Activated CD8-positive, alpha-beta memory T cell treated with anti-CD3 and anti-CD28 coated beads for 36 hours (primary cell): ENCODE measurements at regions not wholly inside any gene's neighbourhood (a gene's known extent, or its start where the extent isn't known, plus 50 kb on each side); places are given as distances from the start of the nearest gene placed in this dataset.

Source experiments
- CTCF ChIA-PET: fragments of 350-600 bp; sonication (Branson Sonifier 250); formaldehyde crosslinking; loops from one replicate; lab custom pipeline; 2021; ENCODE audit warnings: antibody characterized with exemption; lab: Charles Lee
- POLR2A ChIA-PET: fragments of 350-600 bp; sonication (Branson Sonifier 250); formaldehyde crosslinking; loops from one replicate; lab custom pipeline; 2021; ENCODE audit warnings: antibody characterized with exemption; lab: Charles Lee

DNA sequence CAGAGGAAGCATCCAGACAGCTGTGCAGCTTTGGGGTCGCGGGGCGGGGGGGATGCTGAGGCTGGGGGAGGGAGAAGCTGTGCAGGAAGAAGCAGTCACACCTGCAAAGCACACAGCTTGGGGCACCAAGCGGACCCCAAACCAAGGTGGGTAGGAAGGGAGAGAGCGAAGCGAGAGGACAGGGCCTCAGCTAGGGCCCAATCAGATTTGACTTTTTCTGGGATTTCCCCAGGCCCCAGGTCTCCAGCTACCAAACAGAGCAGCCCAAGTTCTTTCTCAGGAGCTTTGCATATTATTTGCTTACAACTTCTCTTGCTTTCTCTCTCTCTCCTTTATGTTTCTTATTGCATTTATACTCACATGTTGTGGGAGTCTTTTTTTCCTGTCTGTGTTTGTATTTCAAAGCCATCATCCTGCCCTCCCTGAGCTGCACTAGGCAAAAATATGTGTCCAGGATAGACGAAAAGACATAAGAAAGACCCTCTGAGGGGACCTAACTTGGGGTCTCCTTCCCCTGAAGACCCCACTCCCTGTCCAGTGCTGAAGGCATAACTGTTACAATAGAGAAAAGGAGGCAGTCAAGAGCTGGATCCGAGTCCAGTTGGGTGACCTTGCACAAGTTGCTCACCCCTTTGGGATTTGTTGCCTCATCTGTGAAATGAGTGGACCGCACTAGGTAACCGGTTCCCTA lies 50.6 kb upstream of the SMNDC1 start:
- POLR2A ChIA-PET = interaction anchor here (1.2 to 4.3 kb wide), 8 partner anchors 11 to 148 kb away, joined by 3 to 24 read pairs (median 9); partner anchors contain the start of gene SMNDC1
- CTCF ChIA-PET = interaction anchor here (0.7 to 5.8 kb wide), 16 partner anchors 10 to 210 kb away, joined by 3 to 43 read pairs (median 4); partner anchors contain the start of gene DUSP5

GRCh38 chr10:110355922-110356627 lies 51.4 kb upstream of the SMNDC1 start:
- POLR2A ChIA-PET = interaction anchor here (1.2 to 4.3 kb wide), 7 partner anchors 10 to 147 kb away, joined by 3 to 24 read pairs (median 11); partner anchors contain the start of gene SMNDC1

GRCh38 chr10:110356628-110357245 lies 52.0 kb upstream of the SMNDC1 start:
- ChIA-PET POLR2A (interaction anchor here (0.6 to 4.3 kb wide), 8 partner anchors 9 to 147 kb away, joined by 3 to 24 read pairs (median 8); no protein-coding TSS in a partner anchor), CTCF (interaction anchor here (0.7 to 5.8 kb wide), 7 partner anchors 10 to 176 kb away, joined by 3 to 43 read pairs (median 6); partner anchors contain the start of gene DUSP5)

More at GRCh38 chr10:110355922-110356627, 51.4 kb upstream of the SMNDC1 start:
- CTCF ChIA-PET = interaction anchor here (0.9 to 5.8 kb wide), 11 partner anchors 10 to 195 kb away, joined by 3 to 43 read pairs (median 5); partner anchors contain the start of gene DUSP5

GRCh38 chr10:110357252-110357780 lies 52.6 kb upstream of the SMNDC1 start:
- POLR2A ChIA-PET = interaction anchor here (0.6 to 4.2 kb wide), 6 partner anchors 10 to 146 kb away, joined by 3 to 23 read pairs (median 8); no protein-coding TSS in a partner anchor
- CTCF ChIA-PET = interaction anchor here (0.7 to 5.8 kb wide), 7 partner anchors 9 to 175 kb away, joined by 3 to 43 read pairs (median 6); partner anchors contain the start of gene DUSP5

DNA sequence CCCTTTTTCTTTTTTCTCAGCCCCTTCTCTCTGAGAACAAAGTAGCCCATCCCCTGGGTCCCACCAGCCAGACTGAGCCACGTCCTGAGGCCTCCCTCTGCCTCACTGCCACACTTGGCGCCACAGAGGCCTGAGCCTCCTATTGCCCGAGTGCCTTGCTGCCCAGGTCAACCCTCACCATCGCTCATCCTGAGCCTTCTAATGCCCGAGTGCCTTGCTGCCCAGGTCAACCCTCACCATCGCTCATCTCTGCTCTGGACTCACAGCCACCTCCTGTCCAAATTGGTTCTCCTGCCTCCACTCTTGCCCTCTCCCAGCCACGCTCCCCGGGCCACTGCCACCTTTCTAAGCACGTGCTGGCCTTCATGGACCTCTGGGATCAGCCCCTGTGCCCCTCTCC lies 53.2 kb upstream of the SMNDC1 start:
- CTCF ChIA-PET = interaction anchor here (1.6 kb wide), 1 partner anchor 68 kb away, joined by 6 read pairs; no protein-coding TSS in a partner anchor
- POLR2A ChIA-PET = interaction anchor here (1.1 to 3.7 kb wide), 2 partner anchors 58 to 146 kb away, joined by 3 to 18 read pairs; no protein-coding TSS in a partner anchor

DNA sequence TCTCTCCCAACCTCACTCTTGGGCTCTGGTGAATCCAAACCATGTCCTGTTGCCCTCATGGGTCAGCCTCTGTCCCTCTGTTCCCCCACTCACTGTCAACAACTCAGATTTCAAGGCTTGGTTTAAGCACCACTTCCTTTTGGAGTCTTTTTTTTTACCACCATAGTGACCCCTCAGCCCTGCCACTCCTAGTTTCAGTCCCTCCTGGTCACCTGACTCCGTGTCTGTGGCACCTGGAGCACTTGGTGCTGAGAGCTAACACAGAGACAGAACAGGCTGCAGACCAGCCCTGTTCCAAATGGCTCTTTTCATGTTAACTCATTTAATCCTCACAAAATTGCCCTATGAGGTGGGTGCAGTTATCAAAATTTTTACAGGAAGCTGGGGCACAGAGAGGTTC lies 53.6 kb upstream of the SMNDC1 start:
- POLR2A ChIA-PET = no interaction called here
- CTCF ChIA-PET = interaction anchor here (0.7 to 0.8 kb wide), 2 partner anchors 133 to 141 kb away, joined by 3 to 4 read pairs; no protein-coding TSS in a partner anchor

- ChIA-PET POLR2A (no interaction called here), CTCF (interaction anchor here (0.7 to 0.8 kb wide), 2 partner anchors 132 to 140 kb away, joined by 3 to 4 read pairs; no protein-coding TSS in a partner anchor)
These were observed 54.3 kb upstream of the SMNDC1 start for GRCh38 chr10:110358869-110359629.

DNA sequence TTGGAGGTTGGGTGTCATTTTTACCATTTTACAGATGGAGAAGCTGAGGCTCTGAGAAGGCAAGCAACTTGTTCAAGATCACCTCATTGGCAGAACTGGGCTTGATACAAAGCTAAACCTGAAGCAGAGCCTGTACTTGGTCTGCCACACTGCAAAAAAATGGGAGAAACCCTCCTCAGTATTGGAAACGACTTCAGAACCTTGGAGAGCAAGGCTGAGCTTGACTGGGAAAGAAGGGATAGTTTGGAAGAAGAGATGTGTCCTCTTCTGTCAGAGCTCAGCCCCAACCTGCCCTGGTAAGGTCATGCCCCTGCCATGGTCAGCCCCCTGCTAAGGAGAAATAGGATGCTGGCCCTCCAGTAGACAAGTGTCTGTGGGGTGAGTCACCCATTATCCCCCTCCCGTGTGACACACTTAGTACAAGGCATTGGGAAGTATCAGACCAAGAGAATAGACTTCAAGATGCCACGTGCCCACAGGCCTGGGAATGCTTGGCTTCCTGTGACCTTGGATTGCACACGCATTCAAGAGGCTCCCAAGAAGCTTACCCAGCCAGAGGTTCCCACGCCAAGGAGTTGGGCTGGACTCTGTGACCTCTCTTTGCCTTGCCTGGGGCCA lies 56.2 kb upstream of the SMNDC1 start:
- POLR2A ChIA-PET = interaction anchor here (0.9 to 1.0 kb wide), 2 partner anchors 14 to 136 kb away, joined by 3 read pairs; no protein-coding TSS in a partner anchor
- CTCF ChIA-PET = interaction anchor here (1.3 kb wide), 2 partner anchors 138 to 168 kb away, joined by 4 to 6 read pairs; no protein-coding TSS in a partner anchor

DNA sequence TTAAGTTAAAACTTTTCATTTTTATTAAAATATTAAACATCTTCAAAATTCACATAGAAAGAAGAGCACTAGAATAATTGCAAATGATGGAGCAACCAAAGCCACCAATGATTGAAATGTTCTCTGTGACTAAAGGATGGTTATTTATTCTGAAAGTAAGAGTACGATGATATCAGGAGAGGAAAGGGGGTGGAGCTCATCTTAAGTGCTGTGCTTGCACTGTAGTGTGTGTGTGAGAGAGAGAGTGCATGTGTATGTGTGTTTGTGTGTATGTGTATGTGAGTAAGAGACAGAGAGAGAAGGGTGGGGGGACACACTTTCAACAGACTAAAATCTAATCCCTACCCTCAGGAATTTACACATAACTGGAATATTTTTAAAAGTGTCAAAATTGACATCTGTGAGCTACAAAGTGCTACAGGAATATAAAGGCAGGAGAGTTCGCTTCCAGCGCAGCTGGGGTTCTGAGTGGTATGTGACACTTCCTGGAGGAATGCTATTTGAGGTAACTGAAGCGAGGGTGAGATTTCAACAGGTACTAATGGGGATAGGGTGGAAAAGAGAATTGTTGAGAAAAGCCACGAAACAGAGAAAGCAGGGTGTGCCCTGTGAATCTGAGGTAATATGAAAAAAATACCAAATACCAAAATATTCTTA lies 57.2 kb upstream of the SMNDC1 start:
- CTCF ChIA-PET = interaction anchor here (0.6 to 1.3 kb wide), 3 partner anchors 9 to 167 kb away, joined by 3 to 6 read pairs (median 4); no protein-coding TSS in a partner anchor
- POLR2A ChIA-PET = interaction anchor here (0.9 to 1.0 kb wide), 2 partner anchors 13 to 135 kb away, joined by 3 read pairs; no protein-coding TSS in a partner anchor

GRCh38 chr10:110363572-110364411 lies 59.1 kb upstream of the SMNDC1 start:
- POLR2A ChIA-PET = no interaction called here
- CTCF ChIA-PET = interaction anchor here (5.5 kb wide), 1 partner anchor 9 kb away, joined by 34 read pairs; no protein-coding TSS in a partner anchor

DNA sequence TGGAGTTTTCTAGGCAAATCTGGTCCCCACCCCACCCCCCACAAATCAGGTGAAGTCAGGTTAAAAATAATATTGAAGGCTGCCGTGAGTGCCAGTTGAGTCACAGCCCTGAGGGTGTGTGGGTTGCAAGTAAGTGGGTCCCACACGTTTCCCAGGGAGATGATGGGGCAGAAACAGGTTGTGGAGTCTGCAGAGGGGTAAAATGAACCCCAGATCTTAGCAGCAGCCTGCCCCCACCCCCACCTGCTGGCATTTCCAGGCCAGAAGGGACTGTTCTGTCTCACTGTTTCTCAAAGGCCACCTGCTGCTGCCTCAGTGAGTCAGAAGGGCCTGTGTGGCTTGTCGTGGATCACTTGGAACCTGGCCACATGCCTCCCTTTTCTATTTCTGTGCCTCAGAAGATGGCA lies 59.8 kb upstream of the SMNDC1 start:
- ChIA-PET CTCF (interaction anchor here (5.5 kb wide), 1 partner anchor 9 kb away, joined by 34 read pairs; no protein-coding TSS in a partner anchor), POLR2A (no interaction called here)

DNA sequence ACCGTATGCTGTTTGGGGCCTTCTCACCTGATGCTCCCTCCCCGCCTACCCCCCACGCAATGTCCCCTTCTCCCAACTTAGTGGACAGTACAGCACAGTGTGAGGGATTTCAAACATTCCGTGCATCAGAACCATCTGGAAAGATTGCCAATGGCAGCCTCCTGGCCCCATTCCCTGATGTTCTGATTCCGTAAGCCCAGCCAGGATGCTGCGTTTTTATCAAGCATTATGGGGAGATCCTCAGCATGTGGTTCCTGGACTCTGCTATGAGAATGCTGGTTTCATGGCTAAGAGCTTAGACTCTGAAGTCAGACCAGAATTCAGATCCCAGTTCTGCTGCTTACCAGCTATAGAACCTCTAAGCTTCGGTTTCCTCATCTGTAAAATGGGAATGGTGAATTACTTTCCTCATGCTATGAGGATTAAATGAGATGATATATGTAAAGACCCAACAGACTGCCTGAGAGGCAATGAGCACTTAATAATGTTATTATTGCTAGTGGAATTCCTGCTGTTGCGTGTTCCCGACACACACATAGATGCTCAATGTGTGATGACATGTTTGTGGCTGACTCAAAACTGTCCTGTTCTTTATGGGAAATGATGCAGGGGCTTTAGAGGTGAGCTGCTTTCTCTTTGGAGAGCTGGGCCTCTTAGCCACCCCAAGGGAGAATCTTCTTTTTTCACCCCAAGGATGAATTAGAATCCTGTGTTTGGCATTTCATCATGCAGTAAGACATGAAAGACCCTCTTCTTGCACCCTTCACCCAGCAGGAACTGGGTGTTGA lies 60.8 kb upstream of the SMNDC1 start:
- CTCF ChIA-PET = interaction anchor here (0.6 to 5.5 kb wide), 4 partner anchors 10 to 138 kb away, joined by 3 to 34 read pairs (median 4); no protein-coding TSS in a partner anchor
- POLR2A ChIA-PET = interaction anchor here (0.6 to 1.2 kb wide), 3 partner anchors 9 to 158 kb away, joined by 3 to 5 read pairs (median 3); no protein-coding TSS in a partner anchor

DNA sequence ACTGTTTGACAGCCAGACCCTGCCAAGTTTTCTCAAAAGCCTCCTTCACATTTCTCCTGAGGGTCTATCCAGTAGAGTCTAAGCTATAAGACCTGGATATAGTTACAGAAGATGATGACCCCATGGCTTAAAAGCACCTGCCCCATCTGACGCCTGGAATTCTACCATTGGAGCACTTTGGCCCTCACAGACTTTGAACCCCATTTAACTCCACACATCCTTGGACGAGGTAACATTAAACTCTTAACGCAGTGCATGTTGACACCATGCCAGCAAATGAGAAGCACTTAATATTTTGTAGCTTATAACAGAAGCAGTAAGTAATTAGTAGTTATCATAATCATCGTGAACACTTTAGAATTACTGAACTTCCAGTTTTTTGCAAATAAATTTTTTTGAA lies 61.9 kb upstream of the SMNDC1 start:
- CTCF ChIA-PET = interaction anchor here (1.0 to 5.5 kb wide), 3 partner anchors 12 to 136 kb away, joined by 3 to 34 read pairs (median 5); no protein-coding TSS in a partner anchor
- POLR2A ChIA-PET = interaction anchor here (0.7 to 1.2 kb wide), 2 partner anchors 9 to 10 kb away, joined by 3 to 5 read pairs; no protein-coding TSS in a partner anchor

DNA sequence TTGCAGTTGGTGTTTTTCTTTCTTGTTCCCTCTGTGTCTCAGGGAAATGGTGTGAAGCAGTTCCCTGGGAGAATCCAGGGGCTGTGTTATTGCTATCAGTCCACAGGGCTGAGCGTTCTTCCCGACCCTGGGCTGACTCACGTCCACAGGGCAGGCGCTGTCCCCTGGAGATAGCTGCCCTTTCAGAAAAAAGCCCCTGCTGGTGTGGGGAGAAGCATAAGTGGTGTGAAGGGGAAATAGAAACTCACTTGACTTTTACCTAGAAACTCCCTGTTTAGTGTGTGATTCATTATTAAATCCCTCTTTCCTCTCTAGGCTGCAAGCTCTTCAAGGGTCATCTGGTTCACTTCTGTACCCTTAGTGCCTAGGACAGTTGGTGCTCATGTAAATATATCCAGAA lies 63.3 kb upstream of the SMNDC1 start:
- CTCF ChIA-PET = interaction anchor here (1.1 to 5.5 kb wide), 2 partner anchors 9 to 13 kb away, joined by 3 to 34 read pairs; no protein-coding TSS in a partner anchor
- POLR2A ChIA-PET = no interaction called here
